Mesothelial cell of epicardium (in vitro differentiated cells): ENCODE measurements at regions not wholly inside any gene's neighbourhood (a gene's known extent, or its start where the extent isn't known, plus 50 kb on each side); places are given as distances from the start of the nearest gene placed in this dataset.
"Not testable (repeated sequence)": the region's sequence is repeated elsewhere in the genome, so short reads cannot be mapped to it uniquely, and the experiment has no call there.

Experiments used
- DNase-seq, 2 experiments: peaks; one replicate each; pipeline ENCODE4 v3.0.0; 2021; ENCODE audit warnings: low spot score in 2 of 2; ENCODE audit not compliant: unreplicated experiment in 2 of 2
- H3K27ac Mint-ChIP-seq: 2 replicates; pipeline ENCODE4 v1.8.0; 2021; ENCODE audit warnings: mixed read lengths
- H3K27me3 Mint-ChIP-seq: 2 replicates; pipeline ENCODE4 v1.8.0; 2021; ENCODE audit warnings: low read depth, mixed read lengths
- H3K36me3 Mint-ChIP-seq: 2 replicates; pipeline ENCODE4 v1.8.0; 2021; ENCODE audit warnings: mixed read lengths
- H3K4me1 Mint-ChIP-seq: 2 replicates; pipeline ENCODE4 v1.8.0; 2021; ENCODE audit warnings: mixed read lengths
- H3K4me3 Mint-ChIP-seq: 2 replicates; pipeline ENCODE4 v1.8.0; 2021; ENCODE audit warnings: mild to moderate bottlenecking, moderate library complexity, mixed read lengths
- H3K9me3 Mint-ChIP-seq: 2 replicates; pipeline ENCODE4 v1.8.0; 2021; ENCODE audit warnings: mixed read lengths
- TF ChIP-seq, protein P1 (sequence below): fragments of 200-600 bp; sonication (generic); IDR thresholded peaks from one replicate; pipeline ENCODE4 v1.5.0; 2021; ENCODE audit warnings: antibody characterized with exemption; ENCODE audit not compliant: unreplicated experiment

DNA sequence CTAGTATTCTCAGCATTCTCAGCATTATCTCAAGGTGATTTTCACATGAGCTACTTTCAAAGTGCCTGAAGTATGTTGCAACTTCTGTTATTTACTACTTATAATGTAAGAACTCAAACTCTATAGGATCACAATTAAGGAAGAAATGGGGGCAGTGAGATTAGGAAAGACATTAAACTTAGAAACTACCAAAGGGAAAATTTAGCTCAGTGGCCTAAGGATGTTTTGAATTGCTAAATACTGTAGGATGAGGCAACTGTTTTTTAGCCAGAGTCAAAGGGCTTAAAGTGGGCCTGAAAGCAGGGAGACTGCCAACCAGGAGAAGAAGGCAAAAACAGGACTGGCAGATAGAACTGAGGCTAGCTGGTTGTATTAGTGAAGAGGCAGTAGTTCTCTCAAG, 55.5 kb upstream of the MBNL1 start:
- TF ChIP-seq, protein P1, sequence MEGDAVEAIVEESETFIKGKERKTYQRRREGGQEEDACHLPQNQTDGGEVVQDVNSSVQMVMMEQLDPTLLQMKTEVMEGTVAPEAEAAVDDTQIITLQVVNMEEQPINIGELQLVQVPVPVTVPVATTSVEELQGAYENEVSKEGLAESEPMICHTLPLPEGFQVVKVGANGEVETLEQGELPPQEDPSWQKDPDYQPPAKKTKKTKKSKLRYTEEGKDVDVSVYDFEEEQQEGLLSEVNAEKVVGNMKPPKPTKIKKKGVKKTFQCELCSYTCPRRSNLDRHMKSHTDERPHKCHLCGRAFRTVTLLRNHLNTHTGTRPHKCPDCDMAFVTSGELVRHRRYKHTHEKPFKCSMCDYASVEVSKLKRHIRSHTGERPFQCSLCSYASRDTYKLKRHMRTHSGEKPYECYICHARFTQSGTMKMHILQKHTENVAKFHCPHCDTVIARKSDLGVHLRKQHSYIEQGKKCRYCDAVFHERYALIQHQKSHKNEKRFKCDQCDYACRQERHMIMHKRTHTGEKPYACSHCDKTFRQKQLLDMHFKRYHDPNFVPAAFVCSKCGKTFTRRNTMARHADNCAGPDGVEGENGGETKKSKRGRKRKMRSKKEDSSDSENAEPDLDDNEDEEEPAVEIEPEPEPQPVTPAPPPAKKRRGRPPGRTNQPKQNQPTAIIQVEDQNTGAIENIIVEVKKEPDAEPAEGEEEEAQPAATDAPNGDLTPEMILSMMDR = no peak
- DNase-seq = no peak
- H3K27me3 Mint-ChIP-seq = no peaks in the 10 kb centered on the region
- peaks cover under 1% of the 10 kb centered on the region for H3K9me3 Mint-ChIP-seq
- H3K4me3 Mint-ChIP-seq = no peak overlapping the region
- H3K4me1 Mint-ChIP-seq = no peaks in the 10 kb centered on the region
- H3K27ac Mint-ChIP-seq = no peak overlapping the region
- H3K36me3 Mint-ChIP-seq = no peaks in the 10 kb centered on the region

DNA sequence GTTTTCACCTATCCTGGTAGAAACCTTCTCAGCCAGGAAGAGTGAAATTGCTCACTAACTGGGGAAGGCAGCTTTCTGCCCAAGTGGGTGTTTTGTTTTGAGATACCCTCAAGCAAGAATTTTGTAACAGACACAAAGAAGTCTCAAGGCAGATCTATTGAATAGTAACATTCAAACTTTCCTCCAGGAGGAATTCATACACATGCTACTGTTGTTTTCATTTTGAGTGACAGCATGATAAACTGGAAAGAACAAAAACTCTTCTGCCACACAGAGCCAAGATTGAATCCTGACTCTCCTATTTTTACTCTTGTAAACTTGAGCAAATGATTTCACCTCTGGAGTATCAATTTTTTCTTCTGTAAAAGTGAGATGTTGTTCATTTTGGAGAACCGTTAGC, 54.8 kb upstream of the MBNL1 start:
- TF ChIP-seq, protein P1 = no peak
- Mint-ChIP-seq H3K9me3 (peaks cover 5% of the 10 kb centered on the region), H3K36me3 (no peaks in the 10 kb centered on the region), H3K27me3 (no peaks in the 10 kb centered on the region), H3K4me1 (no peaks in the 10 kb centered on the region), H3K4me3 (no peak overlapping the region), H3K27ac (no peak overlapping the region)
- no peak for DNase-seq

GRCh38 chr3:152216960-152217865, 51.5 kb upstream of the MBNL1 start:
- not testable (repeated sequence) for H3K9me3 Mint-ChIP-seq, H3K27ac Mint-ChIP-seq, H3K27me3 Mint-ChIP-seq, H3K4me1 Mint-ChIP-seq, DNase-seq, H3K36me3 Mint-ChIP-seq, H3K4me3 Mint-ChIP-seq

DNA sequence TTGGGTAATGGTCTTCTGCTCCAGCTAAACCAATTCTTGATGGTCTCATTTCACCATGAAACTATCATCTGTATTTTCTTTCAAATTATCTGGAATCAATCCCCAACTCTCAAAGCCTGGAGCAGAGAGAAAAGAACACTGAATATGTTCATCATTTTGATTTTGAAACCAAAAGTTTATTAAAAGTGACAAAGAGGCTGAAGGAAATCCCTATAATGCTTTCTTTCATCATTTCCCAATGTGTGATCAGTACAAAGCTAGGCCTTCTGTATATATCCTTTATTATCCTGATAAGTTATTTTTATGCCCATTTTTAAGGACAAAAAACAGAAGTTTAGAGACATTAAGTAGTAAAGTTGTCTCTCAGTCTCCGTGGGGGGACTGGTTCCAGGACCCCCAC, 50.1 kb upstream of the MBNL1 start:
- no peaks in the 10 kb centered on the region for H3K36me3 Mint-ChIP-seq
- H3K4me1 Mint-ChIP-seq = peaks cover 6% of the 10 kb centered on the region
- peaks cover 5% of the 10 kb centered on the region for H3K9me3 Mint-ChIP-seq
- DNase-seq = no peak
- no peak overlapping the region for H3K27ac Mint-ChIP-seq
- no peaks in the 10 kb centered on the region for H3K27me3 Mint-ChIP-seq
- no peak overlapping the region for H3K4me3 Mint-ChIP-seq
- TF ChIP-seq, protein P1 = no peak
